Islet of Langerhans (tissue), 1 donor: ENCODE measurements at regions not wholly inside any gene's neighbourhood (a gene's known extent, or its start where the extent isn't known, plus 50 kb on each side); places are given as distances from the start of the nearest gene placed in this dataset.
"Not testable (repeated sequence)": the region's sequence is repeated elsewhere in the genome, so short reads cannot be mapped to it uniquely, and the experiment has no call there.

Experiments used
- FAIRE-seq: peaks from one replicate; lab custom pipeline; 2011; peaks lifted over from hg19 to GRCh38; lab: Jason Lieb, UNC

DNA sequence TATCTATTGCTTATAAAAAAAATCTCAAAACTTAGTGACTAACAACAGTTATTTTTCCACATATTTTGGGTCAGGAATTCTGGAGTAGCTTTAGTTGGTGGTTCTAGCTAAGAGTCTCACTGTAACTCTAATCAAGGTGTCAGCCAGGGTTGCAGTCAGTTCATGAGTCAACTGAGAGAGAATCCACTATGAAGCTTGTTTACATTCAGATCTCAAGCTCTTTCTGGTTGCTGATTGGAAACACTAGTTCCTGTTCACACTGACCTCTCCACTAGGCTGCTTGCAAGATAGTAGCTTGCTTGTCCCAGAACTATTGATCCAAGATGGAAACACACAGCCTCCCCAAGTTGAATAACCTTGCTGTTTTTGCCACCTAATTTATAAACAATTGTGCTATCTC, 1192.1 kb upstream of the B3GALT2 start:
- FAIRE-seq = no peak

DNA sequence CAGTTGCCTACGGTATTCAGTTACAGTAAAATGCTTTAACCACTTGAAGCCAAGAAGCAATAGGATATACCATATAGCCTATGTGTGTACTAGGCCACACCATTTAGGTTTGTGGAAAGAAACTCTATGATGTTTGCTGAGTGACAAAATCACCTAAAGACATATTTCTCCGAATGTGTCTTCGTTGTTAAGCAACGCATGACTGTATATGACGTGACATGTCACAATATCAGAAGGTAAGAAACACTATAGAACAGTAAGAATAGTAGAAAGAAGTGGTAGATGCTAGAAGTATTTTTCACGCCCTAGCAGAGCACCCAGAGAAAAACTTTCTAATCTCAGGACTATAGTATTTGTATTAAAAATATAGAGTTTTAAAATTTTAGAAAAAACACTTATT, 1188.2 kb upstream of the B3GALT2 start:
- no peak for FAIRE-seq

DNA sequence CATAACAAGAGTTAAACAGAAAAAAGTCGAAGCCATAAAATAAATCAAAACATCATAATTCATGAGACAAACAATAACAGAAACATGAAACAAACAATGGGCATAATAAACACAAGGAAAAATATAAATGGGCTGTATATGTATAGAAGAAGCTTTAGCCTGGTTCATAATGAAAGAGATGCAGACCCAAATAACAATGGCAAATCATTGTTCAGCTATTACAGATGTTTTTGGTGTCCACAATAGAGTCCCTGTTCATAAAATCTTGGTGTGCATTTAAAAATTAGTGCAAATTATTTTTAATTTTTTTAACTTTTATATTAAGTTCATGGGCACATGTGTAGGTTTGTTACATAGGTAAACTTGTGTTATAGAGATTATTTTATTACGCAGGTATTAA, 1185.9 kb upstream of the B3GALT2 start:
- FAIRE-seq = no peak

DNA sequence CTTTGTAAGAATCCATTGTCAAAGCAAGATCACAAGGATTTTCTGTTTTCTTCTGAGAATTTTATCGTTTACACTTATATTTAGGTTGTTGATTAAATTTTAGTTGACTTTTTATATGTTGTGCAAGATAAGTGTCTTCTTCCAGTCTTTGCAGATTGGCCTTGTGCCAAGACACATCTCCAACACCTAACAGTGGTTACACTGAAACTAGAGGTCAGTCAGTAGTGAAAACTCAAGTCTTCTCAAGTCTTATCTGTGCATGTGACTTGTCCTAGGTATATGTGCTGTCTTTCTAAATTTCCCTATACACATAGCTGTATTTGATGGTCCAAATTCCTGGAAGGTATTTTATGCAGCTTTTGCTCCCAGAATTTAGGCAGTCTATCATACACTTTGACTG, 1183.2 kb upstream of the B3GALT2 start:
- FAIRE-seq = no peak

DNA sequence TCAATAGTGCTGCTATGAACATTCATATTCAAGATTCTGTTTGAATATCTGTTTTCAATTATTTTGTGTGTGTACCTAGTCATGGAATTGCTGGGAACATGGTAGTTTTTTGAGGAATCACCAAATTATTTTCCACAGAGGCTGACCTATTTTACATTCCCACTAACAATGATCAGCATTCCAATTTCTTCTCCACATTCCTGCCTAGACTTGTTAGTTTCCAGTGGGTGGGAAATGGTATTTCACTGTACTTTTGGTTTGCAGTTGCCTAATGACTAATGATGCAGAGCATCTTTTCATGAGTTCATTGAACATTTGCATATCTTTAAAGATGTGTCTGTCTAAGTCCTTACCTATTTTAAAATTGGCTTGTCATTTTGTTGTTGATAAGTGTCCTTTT, 1182.6 kb upstream of the B3GALT2 start:
- no peak for FAIRE-seq

DNA sequence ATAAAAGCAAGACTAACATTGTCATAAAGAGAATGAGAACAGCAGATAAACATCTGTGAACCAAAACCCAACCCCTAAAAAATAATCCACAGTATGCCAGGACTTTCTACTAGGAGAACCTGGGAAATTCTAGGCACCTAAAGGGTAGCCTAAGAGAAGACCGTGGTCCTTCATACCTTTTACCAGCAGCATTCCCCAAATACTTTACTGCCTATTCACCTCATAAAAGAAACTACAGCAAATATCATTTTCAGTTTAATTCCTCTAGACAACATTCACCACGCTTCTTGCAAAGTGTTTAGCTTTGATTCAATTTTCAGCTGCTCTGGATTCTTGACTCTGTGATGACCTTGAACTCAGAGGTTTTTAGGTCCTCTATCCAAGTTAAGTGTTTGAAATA, 1180.7 kb upstream of the B3GALT2 start:
- FAIRE-seq = no peak

DNA sequence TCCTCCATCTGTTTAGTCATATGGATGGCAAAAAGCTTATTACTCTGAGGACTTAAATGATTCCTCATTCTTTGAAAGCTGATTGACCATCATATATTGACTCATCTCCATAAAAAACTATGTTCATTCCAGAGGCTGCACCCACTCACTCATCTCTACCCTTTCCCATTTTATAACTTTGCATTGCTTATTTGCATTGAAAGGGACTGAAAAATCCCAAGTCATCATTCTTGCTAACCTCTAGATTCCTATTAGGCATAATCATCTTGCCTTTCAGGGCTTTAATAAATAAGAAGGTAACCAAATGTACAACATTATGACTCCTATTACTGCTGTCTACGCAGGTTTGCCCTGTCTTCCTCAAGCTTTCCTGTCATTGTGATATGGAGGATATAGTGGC, 1180.3 kb upstream of the B3GALT2 start:
- FAIRE-seq = no peak

DNA sequence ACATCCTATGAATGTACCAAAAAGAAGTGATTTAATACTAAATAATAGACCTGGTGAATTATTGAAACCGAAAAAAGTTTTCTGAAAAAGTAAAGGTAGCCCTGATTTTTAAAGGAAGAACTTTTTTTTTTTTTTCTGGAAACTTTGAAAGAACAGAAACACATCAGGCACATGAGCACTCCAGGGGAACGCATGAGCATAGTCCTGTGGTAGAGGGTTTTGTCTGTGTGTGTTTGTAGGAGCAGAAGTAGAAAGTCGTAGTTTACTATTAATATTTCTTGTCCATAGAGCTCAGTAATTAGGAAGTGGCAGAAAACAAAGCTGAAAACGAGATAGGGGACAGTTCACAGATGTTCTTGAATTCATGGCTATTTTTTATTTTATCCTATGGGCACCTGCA, 1175.9 kb upstream of the B3GALT2 start:
- no peak for FAIRE-seq

DNA sequence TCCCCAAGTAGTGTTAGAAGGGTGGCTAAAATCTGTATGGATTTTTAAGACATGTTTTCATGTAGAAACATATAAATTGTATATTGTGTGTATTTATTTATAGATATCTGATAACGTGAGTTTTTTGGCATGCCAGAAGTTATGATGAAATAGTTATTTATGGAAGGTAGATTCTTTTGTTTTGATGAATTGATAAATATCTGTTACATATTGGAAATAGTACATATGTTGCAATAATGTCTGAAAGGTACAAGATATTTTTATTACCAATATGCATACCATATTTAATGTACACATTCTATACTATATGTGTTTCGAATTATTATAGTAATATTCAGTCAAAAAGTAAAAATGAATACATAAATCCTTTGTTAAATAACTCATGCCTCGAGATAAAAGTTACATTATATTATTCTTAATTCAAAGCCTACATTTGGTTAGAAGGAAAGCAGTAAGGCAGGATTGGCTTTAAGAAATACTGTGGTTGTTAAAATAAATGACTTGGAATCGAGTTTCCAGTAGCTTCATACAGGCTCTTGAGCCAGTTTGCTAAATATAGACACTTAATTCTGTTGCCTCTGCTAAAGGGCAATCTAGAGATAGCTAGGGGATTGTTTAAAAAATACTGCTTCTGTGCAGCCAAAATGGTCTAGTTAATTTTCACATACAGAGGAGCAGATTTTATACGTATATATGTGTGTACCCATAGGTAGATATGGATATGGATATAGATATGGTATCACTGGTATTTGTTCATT, 1175.1 kb upstream of the B3GALT2 start:
- no peak for FAIRE-seq

DNA sequence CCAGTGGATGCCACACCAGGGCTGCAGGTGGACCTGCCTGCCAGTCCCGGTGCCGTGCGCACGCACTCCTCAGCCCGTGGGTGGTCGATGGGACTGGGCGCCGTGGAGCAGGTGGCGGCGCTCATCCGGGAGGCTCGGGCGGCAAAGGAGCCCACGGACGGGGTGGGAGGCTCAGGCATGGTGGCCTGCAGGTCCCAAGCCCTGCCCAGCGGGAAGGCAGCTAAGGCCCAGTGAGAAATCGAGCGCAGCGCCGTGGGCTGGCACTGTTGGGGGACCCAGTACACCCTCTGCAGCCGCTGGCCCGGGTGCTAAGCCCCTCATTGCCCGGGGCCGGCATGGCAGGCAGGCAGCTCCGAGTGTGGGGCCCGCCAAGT, 1171.8 kb upstream of the B3GALT2 start:
- FAIRE-seq = no peak

DNA sequence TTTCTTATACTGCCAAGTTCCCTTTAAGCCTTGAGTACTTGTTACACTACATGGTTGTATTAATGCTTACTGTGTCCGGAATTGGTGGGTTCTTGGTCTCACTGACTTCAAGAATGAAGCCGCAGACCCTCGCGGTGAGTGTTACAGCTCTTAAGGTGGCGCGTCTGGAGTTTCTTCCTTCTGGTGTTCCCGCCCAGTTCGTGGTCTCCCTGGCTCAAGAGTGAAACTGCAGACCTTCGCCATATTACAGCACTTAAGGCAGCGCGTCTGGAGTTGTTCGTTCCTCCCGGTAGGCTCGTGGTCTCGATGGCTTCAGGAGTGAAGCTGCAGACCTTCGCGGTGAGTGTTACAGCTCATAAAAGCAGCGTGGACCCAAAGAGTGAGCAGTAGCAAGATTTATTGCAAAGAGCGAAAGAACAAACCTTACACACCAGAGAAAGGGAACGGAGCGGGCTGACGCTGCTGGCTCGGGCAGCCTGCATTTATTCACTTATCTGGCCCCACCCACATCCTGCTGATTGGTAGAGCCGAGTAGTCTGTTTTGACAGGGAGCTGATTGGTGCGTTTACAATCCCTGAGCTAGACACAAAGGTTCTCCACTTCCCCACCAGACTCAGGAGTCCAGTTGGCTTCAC, 1171.3 kb upstream of the B3GALT2 start:
- not testable (repeated sequence) for FAIRE-seq

DNA sequence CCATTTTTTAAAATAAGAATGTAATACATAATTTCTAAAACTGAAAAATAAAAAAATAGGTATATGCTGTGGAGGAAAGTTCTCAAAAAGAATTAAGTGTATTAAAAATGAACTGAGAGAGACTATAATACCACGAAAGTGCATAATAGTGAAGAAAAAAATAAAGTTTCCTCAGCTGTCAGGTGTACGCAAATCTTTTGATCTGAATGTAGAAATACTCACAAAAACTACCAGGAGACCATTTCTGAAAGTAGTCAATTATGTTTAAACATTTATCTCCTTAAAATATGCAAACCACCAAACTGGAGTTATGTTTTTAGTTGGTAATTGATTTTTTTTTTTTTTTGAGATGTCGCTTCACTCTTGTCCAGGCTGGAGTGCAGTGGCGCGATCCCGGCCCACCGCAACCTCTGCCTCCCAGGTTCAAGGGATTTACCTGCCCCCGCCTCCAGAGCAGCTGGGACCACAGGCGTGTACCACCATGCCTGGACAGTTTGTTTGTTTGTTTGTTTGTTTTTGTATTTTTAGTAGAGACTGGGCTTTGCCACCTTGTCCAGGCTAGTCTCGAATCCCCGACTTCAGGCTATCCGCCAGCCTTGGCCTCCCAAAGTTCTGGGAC, 1169.2 kb upstream of the B3GALT2 start:
- FAIRE-seq = no peak

DNA sequence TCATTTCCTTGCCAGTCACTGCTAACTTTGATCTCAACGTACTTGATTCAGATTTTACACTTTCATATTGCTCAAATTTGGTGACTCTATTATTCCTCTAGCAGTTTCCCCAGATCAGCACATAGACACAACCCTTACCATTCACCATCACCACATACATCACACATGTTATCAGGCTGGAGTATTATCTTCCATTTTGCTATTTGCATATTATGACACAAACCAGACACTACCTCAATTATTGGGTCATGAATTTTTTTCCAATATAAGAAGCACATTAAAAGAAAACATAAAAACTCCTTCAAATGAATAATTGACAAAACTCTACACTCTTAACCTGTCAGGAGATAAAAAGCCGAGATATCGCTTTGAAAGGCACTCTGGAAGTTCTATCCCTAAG, 1166.7 kb upstream of the B3GALT2 start:
- FAIRE-seq = no peak

DNA sequence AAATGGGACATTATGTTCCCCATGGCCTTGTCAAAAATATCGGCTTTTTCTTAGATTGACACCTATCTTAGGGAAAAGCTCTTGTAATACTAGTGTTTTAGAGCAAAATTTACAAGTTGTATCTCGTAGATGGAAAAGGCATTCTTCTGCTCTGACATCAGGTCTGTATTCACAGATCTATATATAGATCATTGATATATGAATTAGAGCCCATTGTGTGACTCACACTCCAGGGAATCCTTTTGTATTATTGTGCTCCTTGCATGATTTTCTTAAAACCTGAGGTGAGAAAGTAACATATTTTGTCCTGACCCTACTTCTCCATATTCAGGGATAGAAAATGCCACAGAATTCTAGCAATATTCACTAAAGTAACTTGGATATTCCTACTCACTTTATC, 1160.8 kb upstream of the B3GALT2 start:
- no peak for FAIRE-seq

DNA sequence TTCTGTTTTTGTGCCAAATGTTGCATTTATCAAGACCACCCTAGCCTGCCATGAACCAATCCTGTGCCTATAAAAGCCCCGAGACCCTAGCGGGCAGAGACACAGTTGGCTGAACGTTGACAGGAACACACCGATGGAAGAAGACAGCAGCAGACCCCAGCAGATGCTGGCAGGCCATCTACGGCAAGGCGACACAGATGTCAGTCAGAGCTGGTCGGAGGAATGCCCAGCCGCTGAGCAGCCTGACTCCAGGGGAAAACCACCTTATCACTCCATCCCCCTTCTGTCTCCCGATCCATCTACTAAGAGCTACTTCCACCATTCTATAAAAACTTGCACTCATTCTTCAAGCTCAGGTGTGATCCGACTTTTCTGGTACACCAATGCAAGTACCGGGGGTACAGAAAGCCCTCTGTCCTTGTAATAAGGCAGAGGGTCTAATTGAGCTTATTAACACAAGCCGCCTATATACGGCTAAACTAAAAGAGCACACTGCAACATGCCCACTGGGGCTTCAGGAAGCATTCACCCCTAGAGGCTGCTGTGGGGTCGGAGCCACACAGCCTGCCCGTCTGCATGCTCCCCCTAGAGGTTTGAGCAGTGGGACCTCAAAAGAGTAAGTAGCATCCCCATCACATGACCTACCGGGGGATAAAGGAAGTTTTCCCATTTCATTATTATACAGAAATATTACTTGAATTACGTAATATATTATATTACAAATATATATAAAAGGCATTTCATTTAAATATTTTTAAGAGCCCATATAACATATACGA, 1156.3 kb upstream of the B3GALT2 start:
- FAIRE-seq = no peak

DNA sequence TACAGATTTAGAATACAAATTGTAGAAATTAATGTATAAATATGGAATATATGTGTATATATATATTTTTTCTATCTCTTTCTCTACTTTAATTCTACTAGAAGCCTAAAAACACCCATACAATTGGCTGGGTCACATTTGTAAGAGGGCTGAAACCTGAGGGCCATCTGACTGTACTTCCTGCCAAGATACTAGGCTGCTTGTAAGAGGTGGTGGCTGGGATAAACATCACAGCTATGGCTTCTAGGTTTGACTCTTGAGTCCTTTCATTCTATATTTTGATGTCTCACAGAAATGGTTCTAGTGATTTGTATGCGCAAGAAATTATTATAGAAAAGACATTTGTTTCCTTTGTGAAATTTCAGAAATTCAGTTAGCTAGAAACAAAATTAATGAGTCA, 1155.2 kb upstream of the B3GALT2 start:
- FAIRE-seq = no peak

DNA sequence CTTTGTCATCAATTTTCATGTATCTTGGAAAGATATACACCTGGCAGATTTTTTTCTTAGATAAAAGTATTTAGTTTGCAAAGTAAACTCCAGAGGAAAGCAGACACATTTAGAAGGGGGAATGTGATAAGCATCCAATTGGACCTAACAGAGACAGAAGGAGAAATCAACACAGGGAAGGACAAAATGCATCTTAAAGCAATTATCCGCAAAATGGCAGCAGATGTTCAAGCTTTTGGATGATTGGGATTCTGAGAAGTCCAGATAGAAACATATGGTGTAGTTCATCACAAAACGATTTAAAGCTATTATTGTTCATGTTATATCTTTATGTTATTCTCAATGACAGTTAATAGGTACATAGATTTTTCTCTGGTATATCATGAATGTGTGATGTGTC, 1153.1 kb upstream of the B3GALT2 start:
- no peak for FAIRE-seq

DNA sequence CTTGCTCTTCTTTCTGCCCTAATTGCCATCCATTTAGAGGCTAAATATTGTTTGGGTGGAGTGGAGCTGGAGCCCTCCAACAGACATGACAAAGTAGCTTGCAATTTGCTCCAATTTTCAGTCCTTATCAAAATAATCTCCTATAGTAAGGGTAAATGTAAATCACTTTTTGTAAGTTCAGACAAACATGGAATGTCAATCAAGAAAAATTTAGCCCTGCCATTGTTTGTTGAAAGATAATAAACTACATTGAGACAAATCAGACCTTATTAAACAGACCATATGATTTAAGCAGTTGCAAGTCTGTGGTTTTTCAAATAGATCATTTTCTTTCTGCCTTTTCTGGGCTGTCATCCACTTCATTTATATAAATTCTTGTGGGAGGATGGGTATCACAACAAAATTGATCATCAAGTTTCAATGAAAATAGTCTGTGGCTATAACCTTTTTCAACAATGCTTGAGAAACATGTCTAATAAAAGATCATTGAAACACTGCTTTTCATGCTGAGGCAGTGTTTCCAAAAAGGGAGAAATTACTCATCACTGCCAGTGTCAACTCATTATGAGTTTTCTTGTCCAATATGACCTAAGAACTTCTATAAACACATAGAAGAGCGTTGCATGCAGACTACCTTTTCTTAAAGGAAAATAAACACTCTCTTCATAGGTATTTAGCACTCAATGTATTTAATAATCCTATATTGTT, 1152.0 kb upstream of the B3GALT2 start:
- no peak for FAIRE-seq

DNA sequence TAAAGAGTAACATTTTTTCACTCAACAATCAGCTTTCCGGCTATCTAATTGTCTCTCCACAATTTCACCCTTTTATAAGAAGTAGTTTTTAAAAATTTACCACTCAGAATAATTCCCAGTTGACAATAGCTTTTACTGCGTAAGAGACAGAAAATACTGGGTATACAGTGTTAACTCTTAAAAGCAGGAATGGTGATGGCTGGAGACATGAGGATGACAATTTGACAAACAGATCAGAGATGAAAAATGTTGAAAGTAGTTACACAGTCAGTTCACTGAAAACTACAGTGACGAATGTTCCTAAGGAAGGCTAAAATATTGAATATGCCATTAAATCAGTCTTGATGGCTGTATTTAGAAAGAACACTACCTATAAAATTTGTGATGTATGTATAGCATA, 1146.8 kb upstream of the B3GALT2 start:
- FAIRE-seq = no peak

DNA sequence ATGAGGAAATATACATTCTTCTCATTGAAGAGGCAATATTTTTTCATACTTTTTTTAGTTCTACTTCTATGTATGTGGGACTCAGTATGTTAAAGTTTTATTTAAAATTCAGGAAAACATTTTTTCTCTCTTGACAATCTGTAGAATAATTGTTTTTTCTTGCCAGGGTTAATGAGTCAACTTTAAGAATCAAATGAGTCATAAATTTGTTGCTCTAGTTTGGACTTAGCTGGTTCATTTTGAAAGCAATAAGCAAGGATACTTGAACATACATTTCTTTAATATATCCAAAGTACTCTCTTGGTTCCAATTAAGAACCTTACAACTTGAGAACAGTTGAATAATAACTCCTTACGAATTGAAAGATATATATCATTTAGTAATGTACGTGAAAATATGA, 1145.3 kb upstream of the B3GALT2 start:
- FAIRE-seq = no peak

DNA sequence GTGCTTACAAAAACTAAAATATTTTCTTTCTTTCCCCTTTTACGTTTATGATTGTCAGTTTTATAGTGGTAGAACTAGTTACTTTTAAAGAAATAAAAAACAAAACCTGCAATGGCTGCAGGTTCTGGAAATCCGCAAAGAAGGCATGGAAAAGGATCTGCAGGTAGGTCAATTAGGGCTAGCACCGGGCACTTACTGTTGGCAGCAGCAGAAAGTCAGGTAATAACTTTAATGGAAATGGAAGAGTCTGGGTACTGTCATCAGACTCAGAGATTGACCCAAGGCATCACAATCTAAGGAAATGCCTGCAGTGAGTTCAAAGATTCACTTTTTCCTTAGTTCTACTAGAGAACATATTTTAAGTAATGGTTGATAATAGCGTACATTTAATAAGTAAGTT, 1136.3 kb upstream of the B3GALT2 start:
- FAIRE-seq = no peak

DNA sequence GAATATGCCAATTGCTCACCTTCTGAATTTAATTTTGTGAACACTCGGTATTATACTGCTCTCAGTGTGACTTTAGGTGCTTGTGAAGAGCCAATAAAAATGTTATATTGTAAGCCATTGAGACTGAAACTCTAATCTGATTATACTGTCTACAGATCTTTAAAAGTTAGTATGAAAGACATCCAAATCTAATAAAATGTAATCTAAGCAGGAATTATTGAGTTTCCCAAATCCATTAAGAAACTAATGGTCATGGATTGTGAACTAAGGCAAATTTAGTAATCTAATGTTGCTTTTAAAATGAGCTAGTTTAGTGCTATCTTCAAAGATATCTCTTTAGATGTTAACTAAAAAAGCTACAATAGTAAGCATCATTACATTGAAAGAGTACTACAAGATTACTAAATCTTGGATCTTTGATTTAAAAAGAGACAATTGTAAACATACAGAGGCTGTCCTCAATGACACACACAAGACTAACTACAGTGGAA, 1132.4 kb upstream of the B3GALT2 start:
- peak; percentile 47 for FAIRE-seq
